Panc1 (cell line): ENCODE measurements at regions not wholly inside any gene's neighbourhood (a gene's known extent, or its start where the extent isn't known, plus 50 kb on each side); places are given as distances from the start of the nearest gene placed in this dataset.

Source experiments
- ATAC-seq: fragments of 200-7000 bp; cut with Tn5 transposase; 2 replicates; pipeline ENCODE4 v1.9.1; 2020; ENCODE audit warnings: mild to moderate bottlenecking, moderate library complexity
- BruUV-seq: library from RNA; stranded (reverse); fragments of 400-500 nt; replicated peaks from 2 replicates; lab custom pipeline; 2021; lab: Mats Ljungman, UMichigan
- CTCF ChIA-PET: fragments of 300-600 bp; sonication (Branson Sonifier 250); formaldehyde crosslinking; loops from one replicate; lab custom pipeline; 2022; ENCODE audit warnings: antibody characterized with exemption; lab: Charles Lee
- POLR2A ChIA-PET: fragments of 300-600 bp; sonication (Branson Sonifier 250); formaldehyde crosslinking; loops from one replicate; lab custom pipeline; 2022; ENCODE audit warnings: antibody characterized with exemption; lab: Charles Lee
- DNase-seq: peaks from one replicate; pipeline ENCODE4 v3.0.0-alpha.2; 2010; ENCODE audit warnings: low read depth, low spot score
- H3K27ac ChIP-seq: 2 replicates; pipeline ENCODE4 v1.5.1; 2011; ENCODE audit warnings: mild to moderate bottlenecking, low read length, inconsistent platforms
- H3K27me3 ChIP-seq: fragments of 200-500 bp; sonication (Bioruptor generic); 2 replicates; pipeline ENCODE4 v1.6.0; 2014; ENCODE audit warnings: low read length, inconsistent platforms; ENCODE audit not compliant: control insufficient read depth, insufficient read depth
- H3K36me3 ChIP-seq: fragments of 200-500 bp; sonication (Bioruptor generic); 2 replicates; pipeline ENCODE4 v1.5.1; 2014; ENCODE audit warnings: inconsistent platforms, mild to moderate bottlenecking, low read length, moderate library complexity; ENCODE audit not compliant: control insufficient read depth, insufficient read depth
- H3K4me1 ChIP-seq: 2 replicates; pipeline ENCODE4 v1.5.1; 2011; ENCODE audit warnings: inconsistent platforms, mild to moderate bottlenecking, low read length, moderate library complexity; ENCODE audit not compliant: control insufficient read depth, insufficient read depth
- H3K4me3 ChIP-seq, 2 experiments: 2 replicates each; pipeline ENCODE4 v1.5.1; 2011 to 2012; ENCODE audit warnings: low read depth in 2 of 2, low read length in 2 of 2, mild to moderate bottlenecking in 2 of 2, inconsistent platforms in 1 of 2, moderate library complexity in 1 of 2
- H3K9me3 ChIP-seq: fragments of 200-500 bp; sonication (Bioruptor generic); 2 replicates; pipeline ENCODE4 v1.5.1; 2014; ENCODE audit warnings: low read depth, mild to moderate bottlenecking, inconsistent platforms, low read length, moderate library complexity; ENCODE audit not compliant: control insufficient read depth, insufficient read depth
- POLR2AphosphoS5 ChIP-seq: IDR thresholded peaks from 2 replicates; pipeline ENCODE4 v1.6.1; 2012; ENCODE audit warnings: mild to moderate bottlenecking, low read depth, low read length, moderate library complexity
- SIN3A ChIP-seq: IDR thresholded peaks from 2 replicates; pipeline ENCODE4 v1.6.1; 2012; ENCODE audit warnings: low read depth, mild to moderate bottlenecking, low read length, moderate library complexity, borderline replicate concordance; ENCODE audit not compliant: insufficient read depth
- TCF7L2 ChIP-seq: IDR thresholded peaks from 2 replicates; pipeline ENCODE4 v1.6.1; 2011; ENCODE audit warnings: mild to moderate bottlenecking, low read depth, low read length, inconsistent platforms
- in situ Hi-C: cut with HindIII; loops from 2 replicates; pipeline ENCODE4 v1.10.0; 2016; ENCODE audit warnings: low sequenced_read_pairs, low pct_unique_long_range_greater_than_20kb
- intact Hi-C: fragments of 100-400 bp; cut with micrococcal nuclease; formaldehyde crosslinking; loops from one replicate; pipeline ENCODE4 v1.10.0; 2022; ENCODE audit not compliant: unreplicated experiment
- TF ChIP-seq, protein P1 (sequence below): fragments of 450-650 bp; IDR thresholded peaks from 2 replicates; pipeline ENCODE4 v1.5.1; 2017; ENCODE audit warnings: mild to moderate bottlenecking
- TF ChIP-seq, protein P2 (sequence below), 2 experiments: IDR thresholded peaks; 2 replicates each; pipeline ENCODE4 v1.6.1; 2011 to 2012; ENCODE audit warnings: low read depth in 2 of 2, control low read depth in 1 of 2, low read length in 1 of 2, mild to moderate bottlenecking in 1 of 2, moderate library complexity in 1 of 2; ENCODE audit not compliant: insufficient read depth in 1 of 2

DNA sequence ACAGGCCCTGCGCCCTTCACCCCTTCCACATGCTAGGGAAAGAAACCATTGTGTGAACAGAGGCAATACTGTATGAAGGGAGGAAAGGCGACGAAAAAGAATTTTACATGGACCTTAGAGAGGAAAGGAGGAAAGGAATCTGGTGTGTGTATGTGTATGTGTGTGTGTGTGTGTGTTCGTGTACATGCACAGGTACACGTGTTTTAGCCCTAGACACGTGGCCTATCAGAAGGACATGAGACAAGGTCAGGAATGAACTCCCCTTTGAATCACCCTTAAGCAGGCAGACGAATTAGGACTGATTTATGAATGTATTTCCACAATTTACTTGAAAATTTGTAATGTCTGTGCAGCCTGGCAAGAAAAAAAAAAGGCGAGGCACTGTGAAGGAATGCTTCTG is 276.0 kb downstream of the ZNF516 start:
- BruUV-seq = no TSS peak
- Histone ChIP-seq H3K4me1 (no peaks in the 10 kb centered on the region), H3K27ac (no peak overlapping the region), H3K4me3 (no peak overlapping the region), H3K27me3 (0 out of 2 replicates have a peak, but pooled peaks cover 7% of the 10 kb centered on the region), H3K36me3 (no peaks in the 10 kb centered on the region), H3K9me3 (no peaks in the 10 kb centered on the region)
- intact Hi-C loops = no loop called here
- TF ChIP-seq, protein P1, sequence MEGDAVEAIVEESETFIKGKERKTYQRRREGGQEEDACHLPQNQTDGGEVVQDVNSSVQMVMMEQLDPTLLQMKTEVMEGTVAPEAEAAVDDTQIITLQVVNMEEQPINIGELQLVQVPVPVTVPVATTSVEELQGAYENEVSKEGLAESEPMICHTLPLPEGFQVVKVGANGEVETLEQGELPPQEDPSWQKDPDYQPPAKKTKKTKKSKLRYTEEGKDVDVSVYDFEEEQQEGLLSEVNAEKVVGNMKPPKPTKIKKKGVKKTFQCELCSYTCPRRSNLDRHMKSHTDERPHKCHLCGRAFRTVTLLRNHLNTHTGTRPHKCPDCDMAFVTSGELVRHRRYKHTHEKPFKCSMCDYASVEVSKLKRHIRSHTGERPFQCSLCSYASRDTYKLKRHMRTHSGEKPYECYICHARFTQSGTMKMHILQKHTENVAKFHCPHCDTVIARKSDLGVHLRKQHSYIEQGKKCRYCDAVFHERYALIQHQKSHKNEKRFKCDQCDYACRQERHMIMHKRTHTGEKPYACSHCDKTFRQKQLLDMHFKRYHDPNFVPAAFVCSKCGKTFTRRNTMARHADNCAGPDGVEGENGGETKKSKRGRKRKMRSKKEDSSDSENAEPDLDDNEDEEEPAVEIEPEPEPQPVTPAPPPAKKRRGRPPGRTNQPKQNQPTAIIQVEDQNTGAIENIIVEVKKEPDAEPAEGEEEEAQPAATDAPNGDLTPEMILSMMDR = no peak
- TF ChIP-seq, protein P2, sequence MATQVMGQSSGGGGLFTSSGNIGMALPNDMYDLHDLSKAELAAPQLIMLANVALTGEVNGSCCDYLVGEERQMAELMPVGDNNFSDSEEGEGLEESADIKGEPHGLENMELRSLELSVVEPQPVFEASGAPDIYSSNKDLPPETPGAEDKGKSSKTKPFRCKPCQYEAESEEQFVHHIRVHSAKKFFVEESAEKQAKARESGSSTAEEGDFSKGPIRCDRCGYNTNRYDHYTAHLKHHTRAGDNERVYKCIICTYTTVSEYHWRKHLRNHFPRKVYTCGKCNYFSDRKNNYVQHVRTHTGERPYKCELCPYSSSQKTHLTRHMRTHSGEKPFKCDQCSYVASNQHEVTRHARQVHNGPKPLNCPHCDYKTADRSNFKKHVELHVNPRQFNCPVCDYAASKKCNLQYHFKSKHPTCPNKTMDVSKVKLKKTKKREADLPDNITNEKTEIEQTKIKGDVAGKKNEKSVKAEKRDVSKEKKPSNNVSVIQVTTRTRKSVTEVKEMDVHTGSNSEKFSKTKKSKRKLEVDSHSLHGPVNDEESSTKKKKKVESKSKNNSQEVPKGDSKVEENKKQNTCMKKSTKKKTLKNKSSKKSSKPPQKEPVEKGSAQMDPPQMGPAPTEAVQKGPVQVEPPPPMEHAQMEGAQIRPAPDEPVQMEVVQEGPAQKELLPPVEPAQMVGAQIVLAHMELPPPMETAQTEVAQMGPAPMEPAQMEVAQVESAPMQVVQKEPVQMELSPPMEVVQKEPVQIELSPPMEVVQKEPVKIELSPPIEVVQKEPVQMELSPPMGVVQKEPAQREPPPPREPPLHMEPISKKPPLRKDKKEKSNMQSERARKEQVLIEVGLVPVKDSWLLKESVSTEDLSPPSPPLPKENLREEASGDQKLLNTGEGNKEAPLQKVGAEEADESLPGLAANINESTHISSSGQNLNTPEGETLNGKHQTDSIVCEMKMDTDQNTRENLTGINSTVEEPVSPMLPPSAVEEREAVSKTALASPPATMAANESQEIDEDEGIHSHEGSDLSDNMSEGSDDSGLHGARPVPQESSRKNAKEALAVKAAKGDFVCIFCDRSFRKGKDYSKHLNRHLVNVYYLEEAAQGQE (IDR thresholded peaks at IDR 0.05; ENCODE audit: insufficient read depth in 1 of 2, low read depth in 2 of 2, low read length in 1 of 2) = no peak
- TF ChIP-seq SIN3A (no peak), POLR2AphosphoS5 (no peak), TCF7L2 (no peak)
- in situ Hi-C loops = no loop called here
- CTCF ChIA-PET = no interaction called here
- DNase-seq (no peak), ATAC-seq (no peak)
- POLR2A ChIA-PET = no interaction called here

DNA sequence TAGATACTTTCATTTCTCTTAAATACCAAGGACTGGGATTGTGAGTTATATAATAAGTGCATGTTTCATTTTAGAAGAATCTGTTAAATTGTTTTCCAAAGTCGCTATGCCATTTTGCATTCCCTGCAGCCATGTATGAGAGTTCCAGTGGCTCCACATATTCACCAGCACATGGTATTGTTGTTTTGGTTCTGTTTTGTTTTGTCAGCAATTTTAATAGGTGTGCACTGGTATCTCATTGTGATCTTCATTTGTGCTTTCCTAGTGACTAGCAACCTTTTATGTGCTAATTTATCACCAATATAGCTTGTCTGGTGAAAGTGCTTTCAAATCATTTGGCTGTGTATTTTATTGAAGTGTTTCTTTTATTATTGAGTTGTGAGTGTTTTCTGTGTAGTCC is 278.9 kb downstream of the ZNF516 start:
- in situ Hi-C loops (no loop called here), intact Hi-C loops (no loop called here)
- Histone ChIP-seq H3K27ac (no peak overlapping the region), H3K27me3 (peaks cover 16% of the 10 kb centered on the region), H3K4me1 (no peaks in the 10 kb centered on the region), H3K9me3 (no peaks in the 10 kb centered on the region), H3K36me3 (no peaks in the 10 kb centered on the region), H3K4me3 (no peak overlapping the region)
- ATAC-seq (no peak), DNase-seq (no peak)
- no TSS peak for BruUV-seq
- ChIA-PET POLR2A (no interaction called here), CTCF (no interaction called here)
- TF ChIP-seq, protein P1 = no peak
- TF ChIP-seq, protein P2 (IDR thresholded peaks at IDR 0.05; ENCODE audit: insufficient read depth in 1 of 2, low read depth in 2 of 2, low read length in 1 of 2) = no peak
- TF ChIP-seq SIN3A (no peak), POLR2AphosphoS5 (no peak), TCF7L2 (no peak)
